D341Med (cell line): ENCODE measurements at regions not wholly inside any gene's neighbourhood (a gene's known extent, or its start where the extent isn't known, plus 50 kb on each side); places are given as distances from the start of the nearest gene placed in this dataset.

Experiments used
- DNase-seq: peaks from one replicate; pipeline ENCODE4 v3.0.0; 2012; ENCODE audit warnings: low spot score

DNA sequence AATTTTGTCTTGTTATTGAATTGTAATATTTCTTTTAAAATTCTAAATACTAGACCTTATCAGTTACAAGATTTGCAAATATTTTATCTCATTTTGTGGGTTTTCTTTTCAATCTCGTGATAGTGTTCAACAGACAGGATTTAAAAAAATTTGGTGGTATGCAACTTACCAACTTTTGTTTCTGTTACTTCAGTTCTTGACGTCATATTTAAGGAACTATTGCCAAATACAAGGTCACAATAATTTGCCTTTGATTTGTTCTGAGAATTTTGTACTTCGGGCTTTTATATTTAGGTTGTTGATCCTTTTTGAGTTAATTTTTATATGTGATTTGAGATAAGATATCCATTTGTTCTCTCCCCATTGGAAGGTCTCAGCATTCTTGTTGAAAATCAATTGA is 876.6 kb downstream of the DCDC2C start:
- no peak for DNase-seq

DNA sequence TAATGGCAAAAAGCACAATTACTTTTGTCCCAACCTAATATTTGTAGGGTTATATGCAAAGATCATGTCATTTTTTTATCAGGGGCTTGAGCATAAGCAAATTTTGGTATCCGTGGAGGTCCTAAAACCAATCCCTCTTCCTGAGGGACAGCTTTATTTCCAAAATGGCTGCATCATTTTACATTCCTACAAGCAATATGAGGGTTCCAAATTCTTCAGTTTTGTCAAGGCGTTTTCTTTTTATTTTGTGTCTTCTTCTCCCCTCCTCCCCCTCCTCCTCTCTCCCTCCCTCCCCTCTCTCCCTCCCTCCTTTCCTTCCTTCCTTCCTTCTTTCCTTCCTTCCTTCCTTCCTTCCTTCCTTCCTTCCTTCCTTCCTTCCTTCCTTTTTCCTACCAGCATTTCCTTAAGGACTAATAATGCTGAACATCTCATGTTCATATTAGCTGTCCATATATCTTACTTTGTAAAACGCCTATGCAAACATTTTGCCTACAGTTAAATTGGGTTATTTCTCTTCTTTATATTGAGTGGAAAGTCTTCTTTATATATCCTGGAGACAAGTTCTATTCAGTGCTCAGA is 881.8 kb downstream of the DCDC2C start:
- no peak for DNase-seq

DNA sequence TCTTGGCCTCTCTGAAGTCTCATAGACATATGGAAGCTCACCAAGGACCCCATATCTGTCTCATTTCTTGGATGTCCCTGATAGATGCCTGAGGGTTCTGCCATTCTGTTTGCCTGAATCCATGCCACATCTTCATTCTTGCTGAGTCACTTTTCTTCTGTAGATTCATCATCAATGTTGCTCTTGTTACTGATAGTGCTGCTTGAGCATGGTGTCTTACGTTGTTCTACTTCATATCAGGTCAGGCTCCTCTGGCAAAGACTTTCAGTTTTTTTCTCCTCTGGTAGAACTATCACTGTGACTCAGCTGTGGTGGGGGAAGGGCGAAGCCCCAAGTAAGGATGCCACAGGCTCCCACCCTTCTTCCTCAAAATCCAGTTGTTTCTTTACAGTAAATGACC is 885.2 kb downstream of the DCDC2C start:
- DNase-seq: no peak

DNA sequence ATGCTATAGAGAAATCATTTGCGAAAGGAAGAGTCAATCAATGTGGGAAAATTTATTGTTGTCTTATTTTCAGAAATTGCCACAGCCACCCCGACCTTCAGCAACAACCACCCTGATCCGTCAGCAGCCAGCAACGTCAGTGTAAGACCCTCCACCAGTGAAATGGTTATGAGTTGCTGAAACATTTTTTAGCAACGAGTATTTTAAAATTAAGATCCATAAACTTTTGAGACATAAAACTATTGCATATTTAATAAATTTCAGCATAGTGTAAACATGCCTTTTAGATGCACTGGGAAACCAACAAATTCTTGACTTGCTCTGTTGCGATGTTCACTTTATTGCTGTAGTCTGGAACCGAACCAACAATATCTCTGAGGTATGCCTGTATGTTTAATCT is 887.9 kb downstream of the DCDC2C start:
- no peak for DNase-seq

DNA sequence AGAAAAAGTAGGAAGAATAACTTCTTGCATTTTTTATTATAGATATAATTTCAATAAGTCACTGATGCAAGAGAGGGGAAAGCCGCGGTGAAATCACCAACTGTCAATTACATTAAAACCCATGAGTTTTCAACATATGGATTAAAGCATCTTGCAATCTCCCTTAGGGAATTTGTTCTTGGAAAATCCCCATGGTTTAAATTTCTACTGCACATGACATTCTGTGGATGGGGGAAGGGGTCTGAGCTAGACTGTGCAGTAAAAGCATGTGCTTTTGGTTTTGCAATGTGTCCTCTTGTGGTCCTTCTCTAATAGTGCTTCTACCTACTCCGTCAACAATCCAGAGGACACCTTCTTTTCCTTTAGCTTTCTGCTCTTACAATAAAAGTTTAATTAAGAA is 894.0 kb downstream of the DCDC2C start:
- DNase-seq: peak; percentile 48

DNA sequence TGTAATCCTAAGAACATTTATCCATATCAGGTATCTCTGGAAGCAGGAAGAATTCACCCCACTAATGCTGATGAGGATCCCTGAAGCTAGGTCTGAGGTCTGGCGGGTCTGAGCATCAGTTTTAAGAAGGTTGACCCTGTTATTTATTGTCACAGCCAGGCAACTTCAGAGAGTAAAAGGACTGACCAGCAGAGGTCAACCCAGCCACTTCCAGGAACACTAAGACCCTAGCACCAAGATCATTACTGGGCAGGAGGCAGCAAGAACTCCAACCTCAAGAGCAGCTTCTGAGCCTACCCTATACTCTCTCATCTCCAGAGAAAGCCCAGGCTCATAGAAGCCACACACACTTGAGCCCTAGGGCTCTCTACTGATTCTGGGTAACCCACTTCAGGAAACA is 901.4 kb downstream of the DCDC2C start:
- no peak for DNase-seq

DNA sequence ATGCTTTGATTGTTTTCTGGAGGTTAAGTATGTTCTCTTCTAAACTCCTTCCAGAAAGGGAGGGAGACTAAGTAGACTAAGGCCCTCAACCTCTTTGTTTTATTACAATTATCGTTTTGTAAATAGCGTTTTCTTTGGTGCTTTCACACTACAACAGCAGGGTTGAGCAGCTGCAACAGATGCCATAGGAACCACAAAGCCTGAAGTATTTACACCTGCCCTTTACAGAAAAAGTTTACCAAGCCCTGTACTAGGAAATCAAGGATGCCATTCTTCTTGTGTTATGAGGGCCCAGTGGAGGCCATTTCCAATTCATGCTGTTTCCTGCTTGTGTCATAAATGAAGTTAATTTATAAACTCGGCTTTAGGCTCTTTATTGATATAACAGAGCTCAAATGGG is 914.8 kb downstream of the DCDC2C start:
- no peak for DNase-seq

DNA sequence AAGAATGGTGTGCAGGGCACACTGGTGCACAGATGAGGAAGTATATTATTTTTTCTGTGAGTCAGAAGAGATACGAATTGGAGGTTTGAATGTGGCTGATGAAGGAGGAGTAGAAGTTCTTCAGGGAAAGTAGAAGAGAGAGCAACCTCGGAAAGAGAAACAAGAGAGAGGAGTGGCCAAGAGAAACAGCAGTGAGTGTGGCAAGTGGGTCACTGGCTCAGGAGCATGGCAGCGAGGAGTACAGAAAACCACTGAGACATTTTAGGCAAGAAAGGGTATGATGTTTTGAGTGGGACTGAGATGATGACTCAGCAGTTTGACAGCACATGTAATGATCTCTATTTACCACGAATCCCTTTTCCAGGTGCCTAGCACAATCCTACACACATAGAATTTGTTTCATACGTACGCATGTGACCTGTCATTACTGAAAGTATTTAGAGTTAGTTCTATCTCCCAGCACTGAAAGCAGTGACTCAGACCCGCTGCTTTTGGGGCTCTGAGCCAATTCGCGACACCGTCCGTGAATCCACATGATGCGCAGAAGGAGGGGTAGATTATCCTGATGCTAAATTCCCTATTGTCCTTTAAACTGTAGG is 915.4 kb downstream of the DCDC2C start:
- no peak for DNase-seq

DNA sequence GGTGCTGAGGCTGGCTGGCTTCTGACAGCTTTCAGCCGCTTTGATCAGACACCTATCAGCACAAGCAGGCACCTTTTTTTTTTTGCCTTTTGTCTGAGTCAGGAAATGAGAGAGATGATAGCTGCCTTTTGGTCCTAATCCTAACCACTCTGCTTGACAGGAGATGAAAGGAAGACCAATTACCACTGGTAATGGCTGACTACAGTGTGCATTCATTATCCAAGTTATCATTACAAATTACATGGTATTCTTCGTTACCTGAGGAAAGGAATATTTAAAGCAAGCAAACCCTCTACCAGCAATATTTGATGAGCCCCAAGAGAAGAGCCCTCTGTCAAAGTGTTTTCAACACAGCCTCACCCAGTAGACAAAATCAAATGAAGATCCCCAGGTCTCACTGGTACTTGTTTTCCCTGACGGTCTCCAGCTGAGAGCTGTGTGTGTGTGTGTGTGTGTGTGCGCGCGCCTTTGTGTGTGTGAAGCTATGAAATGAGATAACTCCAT is 925.7 kb downstream of the DCDC2C start:
- no peak for DNase-seq

DNA sequence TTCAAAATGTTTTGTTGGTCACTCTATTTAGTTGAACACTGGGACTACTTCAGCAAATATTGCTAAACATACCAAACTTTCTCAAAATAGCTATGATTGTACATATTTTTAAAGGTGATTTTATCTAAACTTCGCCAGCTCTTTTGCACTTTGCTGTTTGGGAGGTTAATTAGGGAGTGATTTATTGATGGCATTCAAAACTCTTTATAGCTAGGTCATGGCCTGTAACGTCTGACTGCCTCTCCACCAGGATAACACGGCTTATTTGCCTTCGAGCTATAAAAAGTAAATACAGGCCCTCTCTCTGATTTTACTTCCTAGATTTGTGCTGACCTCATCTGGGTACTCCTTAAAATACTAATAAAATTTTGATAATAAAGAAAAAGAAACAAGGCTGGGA is 931.9 kb downstream of the DCDC2C start:
- DNase-seq: no peak

DNA sequence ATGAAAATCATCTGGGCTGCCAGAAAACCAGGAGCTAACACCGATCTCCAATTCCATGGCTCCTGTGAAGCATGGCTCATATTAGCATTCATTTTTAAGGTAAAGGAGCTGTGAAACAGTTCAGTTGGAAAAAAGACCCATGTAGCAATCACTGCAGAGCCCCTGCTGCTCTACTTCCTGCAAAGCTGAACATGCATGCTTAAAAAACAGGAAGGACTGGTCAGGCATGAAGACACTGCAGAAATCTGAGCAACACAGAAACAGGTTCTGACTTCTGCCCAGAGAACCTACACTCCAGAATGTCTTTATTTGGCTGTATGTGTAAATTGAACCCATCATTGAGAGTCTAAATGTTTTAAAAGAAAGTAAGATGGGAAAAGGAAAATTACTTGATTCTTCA is 950.6 kb downstream of the DCDC2C start:
- no peak for DNase-seq

DNA sequence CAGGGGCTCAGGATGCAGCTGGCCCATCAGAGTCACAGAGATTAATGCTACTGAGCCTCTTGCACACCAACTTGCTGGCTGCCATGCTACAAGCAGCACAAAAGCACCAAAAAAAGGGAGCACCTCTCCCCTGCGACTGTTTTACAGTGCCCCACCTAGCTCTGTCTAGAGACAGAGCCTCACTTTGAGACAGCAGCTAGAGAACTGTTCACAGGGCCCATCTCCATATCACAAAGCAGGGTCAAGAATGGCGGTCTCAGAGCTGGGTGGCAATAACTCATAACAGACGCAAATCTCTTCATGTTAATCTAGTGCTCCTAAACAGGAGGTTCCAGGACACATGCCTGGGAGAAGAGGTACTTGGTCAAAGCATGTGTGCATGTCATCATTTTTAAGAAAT is 953.0 kb downstream of the DCDC2C start:
- no peak for DNase-seq

DNA sequence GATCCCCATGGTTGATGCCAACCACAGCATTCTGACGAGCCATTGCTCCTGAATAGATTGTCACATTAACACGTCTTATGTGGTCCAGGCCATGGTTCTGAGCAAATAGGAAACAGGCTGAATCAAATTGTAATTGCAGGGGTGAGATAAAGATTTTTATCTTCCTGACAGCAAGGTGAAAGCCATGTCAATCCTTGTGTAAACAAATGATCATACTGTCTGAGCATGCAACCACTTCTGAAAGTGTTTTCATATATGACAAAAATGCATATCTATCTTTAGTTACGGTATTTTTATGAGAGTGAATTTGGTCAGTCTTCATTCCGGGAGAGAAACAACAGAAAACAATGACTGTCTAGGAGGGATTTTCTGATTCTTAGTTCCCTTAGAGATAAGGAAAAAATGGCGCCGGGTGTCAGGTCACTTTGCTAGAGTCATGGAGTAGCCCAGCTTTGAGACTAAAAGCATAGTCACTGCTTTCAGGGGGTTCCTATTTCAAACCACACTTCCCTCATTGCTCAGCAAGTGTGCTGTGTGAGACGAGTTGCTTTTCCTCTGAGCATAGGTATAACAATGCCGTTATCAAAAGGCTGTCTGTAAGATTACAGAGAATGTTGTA is 958.9 kb downstream of the DCDC2C start:
- no peak for DNase-seq

DNA sequence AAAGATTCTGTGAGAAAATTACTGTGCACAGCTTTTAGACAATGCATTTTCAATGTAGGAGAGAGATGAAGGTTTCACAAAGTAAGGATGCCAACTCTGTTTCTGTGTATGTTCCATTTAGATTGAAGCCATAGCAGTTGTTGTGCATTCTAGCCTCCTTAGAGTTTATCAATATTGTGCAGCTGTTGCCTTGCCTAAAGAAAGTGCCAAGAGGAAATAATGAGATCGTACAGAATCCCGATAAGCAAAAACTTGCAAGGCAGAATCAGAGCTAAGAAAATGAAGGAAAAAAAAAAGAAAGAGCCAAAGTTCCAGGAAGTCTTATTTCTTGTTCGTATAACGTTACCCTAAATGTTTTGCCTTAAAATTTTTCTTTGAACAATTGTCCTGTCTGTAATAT is 965.0 kb downstream of the DCDC2C start:
- no peak for DNase-seq

DNA sequence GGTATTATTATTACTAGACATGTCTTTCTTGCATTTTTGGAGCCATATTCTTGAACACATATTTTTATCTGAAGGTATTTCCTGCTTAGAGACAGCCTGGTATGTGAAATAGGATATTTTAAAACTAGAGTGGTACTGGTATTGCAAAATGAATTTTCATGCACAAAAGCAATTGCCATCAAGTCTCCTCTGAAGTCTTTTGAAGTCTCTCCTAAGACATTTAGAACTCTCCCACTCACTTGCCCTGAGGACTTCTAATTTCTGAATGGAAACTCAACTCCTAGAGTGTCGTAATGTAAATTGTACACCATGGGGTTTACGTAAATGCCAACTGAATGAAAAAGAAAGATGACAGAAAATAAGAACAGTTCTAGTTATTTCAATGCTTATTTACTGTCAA is 967.0 kb downstream of the DCDC2C start:
- DNase-seq: no peak

DNA sequence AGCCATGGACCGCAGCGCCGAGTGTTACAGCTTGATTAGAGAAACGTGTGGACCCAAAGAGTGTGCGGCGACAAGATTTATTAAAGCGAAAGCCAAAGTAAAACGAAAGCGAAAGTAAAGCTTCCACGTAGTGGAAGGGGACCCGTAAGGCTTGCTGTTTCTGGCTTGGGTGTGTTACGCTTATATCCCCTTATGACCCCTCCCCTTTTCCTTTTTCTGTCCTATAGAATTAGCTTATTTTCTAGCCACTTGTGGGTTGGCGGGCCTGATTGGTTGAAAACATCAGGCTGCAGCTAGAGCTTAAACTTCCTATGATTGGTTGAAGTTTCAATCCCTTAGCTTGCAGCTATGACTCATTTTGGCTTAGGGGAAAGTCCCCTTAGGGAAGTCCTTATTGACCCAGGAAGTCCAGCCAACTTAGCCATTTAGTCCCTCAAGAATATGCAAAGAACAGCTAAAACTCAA is 969.7 kb downstream of the DCDC2C start:
- DNase-seq: no peak

DNA sequence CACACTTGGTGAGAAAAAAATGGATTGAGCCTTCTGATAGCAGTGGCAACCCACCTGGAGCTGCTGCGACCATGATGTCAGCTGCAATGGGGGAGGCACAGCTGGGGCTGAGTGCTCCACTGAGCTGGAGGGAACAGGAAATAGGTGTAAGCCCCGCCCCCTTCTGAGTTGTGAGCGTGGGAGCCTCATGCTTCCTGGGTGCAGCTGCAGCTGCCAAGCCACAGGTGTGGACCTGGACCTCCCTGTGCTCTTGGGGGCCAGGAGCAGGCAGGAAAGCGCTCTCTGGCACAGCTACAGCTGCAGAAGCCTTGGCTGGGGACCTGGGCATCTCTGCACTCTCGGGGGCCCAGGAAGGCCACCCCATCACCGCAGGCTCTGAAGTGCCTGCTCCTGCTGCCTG is 970.6 kb downstream of the DCDC2C start:
- no peak for DNase-seq

DNA sequence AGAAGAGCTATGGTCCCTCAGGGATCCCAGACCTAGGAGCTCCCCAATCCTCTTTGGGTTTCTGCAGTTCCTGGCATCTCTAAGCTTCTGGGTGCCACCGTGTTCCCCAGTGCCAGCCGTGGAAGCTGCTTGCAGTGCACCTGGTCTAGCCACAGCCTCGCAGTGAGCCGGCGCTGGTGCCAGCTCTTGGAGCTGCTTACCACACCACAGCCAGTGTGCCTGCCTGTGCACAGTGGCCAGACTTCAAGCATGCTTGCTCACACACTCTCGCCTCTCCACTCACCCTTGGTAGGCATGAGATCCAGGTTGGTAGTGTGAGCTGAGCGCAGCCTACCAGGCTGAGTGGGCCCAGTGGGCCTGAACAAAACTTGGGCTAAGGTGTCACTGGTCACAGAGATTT is 971.9 kb downstream of the DCDC2C start:
- DNase-seq: no peak

DNA sequence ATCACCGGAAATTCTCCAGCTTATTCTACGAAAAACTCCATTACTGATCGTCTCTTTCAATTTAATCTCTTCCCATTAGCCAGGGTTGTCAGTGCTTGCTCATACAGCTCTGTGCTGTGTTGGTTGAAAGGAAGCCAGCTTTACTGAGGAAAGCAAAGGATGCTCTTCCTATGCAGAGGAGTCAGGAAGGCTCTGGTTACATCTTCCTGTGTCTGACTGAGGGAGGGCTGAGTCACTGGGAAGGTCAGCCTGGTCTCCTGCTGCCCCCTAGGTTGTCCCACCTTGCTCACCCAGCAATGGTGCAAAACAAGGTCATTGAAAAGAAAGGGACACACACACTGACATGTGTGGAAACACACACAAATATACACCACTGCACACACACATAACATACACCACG is 975.6 kb downstream of the DCDC2C start:
- no peak for DNase-seq

DNA sequence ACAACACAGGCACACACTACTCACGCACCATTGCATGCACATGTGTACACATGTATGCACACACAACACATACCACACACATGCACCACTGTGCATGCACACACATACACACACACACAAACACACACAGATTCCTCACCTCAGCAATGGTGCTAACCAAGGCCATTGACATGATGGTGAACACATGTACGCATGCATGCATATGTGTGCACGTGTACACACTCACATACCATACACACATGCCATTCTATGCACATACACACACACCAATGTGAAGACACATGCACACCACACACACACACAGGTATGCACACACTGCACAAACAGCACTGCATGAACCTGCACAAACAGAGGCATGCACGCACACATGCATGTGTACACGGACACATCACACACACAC is 976.0 kb downstream of the DCDC2C start:
- no peak for DNase-seq

DNA sequence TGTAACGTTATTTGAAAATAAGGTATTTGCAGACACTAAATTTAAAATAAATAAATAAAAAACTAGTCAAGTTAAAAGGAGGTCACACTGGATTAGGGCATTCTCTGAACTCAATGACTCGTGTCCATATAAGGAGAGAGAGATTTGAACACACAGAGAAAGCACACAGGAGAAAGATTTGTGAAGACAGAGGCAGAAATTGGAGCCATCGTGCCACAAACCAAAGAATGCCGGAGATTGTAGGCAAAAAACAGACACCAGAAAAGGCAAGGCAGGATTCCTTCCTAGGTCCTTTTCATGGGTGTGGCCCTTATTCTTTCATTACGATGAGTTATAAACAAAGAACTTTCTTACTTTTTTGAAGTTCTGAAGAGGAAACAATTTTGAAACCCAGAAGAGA is 981.5 kb downstream of the DCDC2C start:
- no peak for DNase-seq

DNA sequence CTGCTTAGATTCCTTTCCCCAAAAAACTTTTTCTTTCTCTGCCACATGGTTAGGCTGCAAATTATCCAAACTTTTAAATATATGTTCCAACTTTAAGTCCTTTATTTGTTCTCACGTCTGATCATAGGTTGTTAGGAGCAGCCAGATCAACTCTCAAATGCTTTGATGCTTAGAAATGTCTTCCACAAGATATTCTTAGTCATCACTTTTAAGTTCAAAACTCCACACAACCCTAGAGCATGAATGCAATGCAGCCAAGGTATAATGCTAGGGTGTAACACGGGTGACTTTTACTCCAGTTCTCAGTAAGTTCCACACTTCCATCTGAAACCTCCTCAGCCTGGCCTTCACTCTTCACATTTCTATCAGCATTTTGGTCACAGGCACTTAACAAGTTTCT is 987.5 kb downstream of the DCDC2C start:
- no peak for DNase-seq

DNA sequence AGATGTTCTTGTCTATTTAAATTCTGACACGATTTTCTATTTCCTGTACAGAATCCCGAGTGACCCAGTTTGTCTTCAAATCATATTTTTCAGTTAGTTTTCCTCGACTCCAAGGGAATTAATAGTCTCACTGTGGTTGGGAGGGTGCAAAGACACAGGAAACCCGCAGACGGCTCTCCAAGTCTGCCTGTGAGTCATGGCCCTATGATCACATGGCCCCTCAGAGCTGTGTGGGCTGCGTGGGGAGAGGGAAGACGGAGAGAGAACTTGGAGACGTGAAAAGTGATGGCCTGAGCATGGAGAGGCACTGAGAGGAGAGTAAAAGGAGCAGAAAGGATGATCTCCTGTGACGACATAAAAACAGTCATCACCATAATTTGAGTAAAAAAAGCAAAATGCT is 989.9 kb downstream of the DCDC2C start:
- no peak for DNase-seq
